ENCODE measurements at regions not wholly inside any gene's neighbourhood (a gene's known extent, or its start where the extent isn't known, plus 50 kb on each side); places are given as distances from the start of the nearest gene placed in this dataset.

- no peak for DNase-seq (ENCODE audit: low read depth)
- TF ChIP-seq, protein P1, sequence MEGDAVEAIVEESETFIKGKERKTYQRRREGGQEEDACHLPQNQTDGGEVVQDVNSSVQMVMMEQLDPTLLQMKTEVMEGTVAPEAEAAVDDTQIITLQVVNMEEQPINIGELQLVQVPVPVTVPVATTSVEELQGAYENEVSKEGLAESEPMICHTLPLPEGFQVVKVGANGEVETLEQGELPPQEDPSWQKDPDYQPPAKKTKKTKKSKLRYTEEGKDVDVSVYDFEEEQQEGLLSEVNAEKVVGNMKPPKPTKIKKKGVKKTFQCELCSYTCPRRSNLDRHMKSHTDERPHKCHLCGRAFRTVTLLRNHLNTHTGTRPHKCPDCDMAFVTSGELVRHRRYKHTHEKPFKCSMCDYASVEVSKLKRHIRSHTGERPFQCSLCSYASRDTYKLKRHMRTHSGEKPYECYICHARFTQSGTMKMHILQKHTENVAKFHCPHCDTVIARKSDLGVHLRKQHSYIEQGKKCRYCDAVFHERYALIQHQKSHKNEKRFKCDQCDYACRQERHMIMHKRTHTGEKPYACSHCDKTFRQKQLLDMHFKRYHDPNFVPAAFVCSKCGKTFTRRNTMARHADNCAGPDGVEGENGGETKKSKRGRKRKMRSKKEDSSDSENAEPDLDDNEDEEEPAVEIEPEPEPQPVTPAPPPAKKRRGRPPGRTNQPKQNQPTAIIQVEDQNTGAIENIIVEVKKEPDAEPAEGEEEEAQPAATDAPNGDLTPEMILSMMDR (IDR thresholded peaks at IDR 0.05; ENCODE audit: low read depth, low read length, missing control alignments), result no peak
- no peak overlapping the region for H3K4me3 ChIP-seq (ENCODE audit: low read depth, low read length)
These were observed 634.5 kb downstream of the ZEB2 start for GRCh38 chr2:143885461-143885860.

- no peak overlapping the region for H3K4me3 ChIP-seq (ENCODE audit: low read depth, low read length)
- DNase-seq (ENCODE audit: low read depth), result no peak
- TF ChIP-seq, protein P1 (IDR thresholded peaks at IDR 0.05; ENCODE audit: low read depth, low read length, missing control alignments), result no peak
These were observed 638.7 kb downstream of the ZEB2 start for GRCh38 chr2:143881246-143881645.

DNA sequence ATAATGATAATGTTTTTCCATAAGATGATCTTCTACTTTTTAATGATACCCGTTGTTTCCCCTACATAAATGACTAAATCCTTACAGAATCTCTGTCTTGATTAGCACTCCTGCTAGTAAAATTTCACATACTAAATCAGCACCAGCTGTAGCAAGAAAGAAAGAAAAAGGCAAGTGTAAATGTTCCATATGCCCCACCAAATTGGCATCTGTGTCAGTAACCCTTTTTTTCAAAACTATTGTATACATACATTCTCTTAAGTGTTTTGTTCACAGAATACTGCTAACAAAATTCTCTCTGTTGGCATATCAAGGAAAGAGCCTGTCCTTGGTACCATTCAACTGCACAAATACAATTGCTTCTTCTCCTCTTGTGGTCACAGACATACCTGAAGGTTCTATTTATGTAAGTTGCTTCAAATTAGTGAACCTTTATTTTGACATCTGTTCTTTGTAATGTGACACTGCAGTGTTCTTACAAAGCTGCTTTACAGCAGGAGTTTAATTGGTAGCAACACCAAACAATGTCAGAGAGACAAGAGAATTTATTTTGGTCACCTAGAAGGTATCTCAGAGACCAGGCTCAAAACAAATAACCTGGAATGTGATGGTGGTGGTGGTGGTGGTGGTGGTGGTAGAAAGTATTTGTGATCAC, 641.9 kb downstream of the ZEB2 start:
- H3K4me3 ChIP-seq (ENCODE audit: low read depth, low read length), result no peak overlapping the region
- TF ChIP-seq, protein P1 (IDR thresholded peaks at IDR 0.05; ENCODE audit: low read depth, low read length, missing control alignments), result no peak
- DNase-seq (ENCODE audit: low read depth), result no peak

DNA sequence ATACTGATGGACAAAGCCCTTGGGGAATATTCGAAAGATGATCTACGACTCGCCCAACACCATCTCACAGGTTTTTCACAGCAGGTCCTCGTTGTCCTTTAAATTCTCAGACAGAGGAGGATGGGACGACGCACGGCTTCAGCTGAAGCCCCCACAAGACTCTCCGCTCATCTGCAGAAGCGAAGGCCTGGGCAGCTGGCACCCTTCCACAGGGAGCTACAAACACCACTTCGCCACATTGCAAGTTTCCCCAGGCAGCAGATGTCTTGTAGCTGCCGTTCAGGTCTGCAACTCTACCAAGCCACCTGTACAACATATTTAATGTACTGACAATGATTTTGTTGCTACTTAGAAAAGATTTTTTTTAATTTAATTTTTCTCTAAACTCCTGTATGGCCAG, 642.9 kb downstream of the ZEB2 start:
- DNase-seq (ENCODE audit: low read depth), result no peak
- H3K4me3 ChIP-seq (ENCODE audit: low read depth, low read length), result no peak overlapping the region
- TF ChIP-seq, protein P1 (IDR thresholded peaks at IDR 0.05; ENCODE audit: low read depth, low read length, missing control alignments), result no peak

- H3K4me3 ChIP-seq (ENCODE audit: low read depth, low read length), result no peak overlapping the region
- TF ChIP-seq, protein P1 (IDR thresholded peaks at IDR 0.05; ENCODE audit: low read depth, low read length, missing control alignments), result no peak
- no peak for DNase-seq (ENCODE audit: low read depth)
These were observed 644.4 kb downstream of the ZEB2 start for GRCh38 chr2:143875295-143876233.

DNA sequence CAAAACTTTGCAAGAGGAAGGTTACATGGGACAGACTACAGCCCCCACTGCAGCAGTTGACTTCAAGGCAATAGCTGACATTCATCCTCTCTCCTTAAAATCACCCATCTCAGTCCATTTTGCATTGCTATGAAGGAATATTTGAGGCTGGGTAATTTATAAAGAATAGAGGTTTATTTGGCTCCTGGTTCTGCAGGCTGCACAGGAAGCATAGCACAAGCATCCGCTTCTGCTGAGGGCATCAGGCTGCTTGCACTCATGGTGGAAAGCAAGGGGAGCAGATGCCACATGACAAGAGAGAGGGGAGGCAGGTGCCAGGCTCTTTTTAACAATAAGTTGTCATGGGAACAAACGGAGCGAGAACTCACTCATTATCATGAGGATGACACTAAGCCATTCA, 646.0 kb downstream of the ZEB2 start:
- H3K4me3 ChIP-seq (ENCODE audit: low read depth, low read length), result no peak overlapping the region
- no peak for DNase-seq (ENCODE audit: low read depth)
- TF ChIP-seq, protein P1 (IDR thresholded peaks at IDR 0.05; ENCODE audit: low read depth, low read length, missing control alignments), result no peak

Measured in GM12864 (cell line).